ENCODE measurements at regions not wholly inside any gene's neighbourhood (a gene's known extent, or its start where the extent isn't known, plus 50 kb on each side); places are given as distances from the start of the nearest gene placed in this dataset.

DNA sequence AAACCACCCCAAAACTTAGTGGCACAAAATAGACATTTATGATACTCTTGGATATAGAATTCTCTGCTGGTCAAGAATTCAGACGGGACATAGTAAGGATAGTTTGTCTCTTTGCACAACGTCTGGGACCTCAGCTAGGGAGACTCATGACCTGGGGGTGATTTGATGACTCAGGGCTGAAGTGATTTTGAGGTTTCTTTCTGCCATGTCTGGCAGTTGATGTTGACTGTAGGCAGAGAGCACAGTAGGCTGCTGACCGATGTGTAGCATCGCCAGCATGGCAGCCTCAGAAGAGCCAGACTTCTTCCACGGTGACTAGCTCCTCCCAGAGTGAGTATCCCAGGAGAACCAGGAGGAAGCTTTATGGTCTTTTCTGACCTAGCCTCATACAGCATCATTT is 88.9 kb upstream of the FRMD6 start:
- H3K27me3 ChIP-seq (ENCODE audit: insufficient read depth, poor library complexity, severe bottlenecking): no peaks in the 10 kb centered on the region
- H3K27ac ChIP-seq (replicated peaks): no peak overlapping the region
- TF ChIP-seq POLR2AphosphoS5 (IDR thresholded peaks at IDR 0.05; ENCODE audit: low read depth) (no peak), SPI1 (IDR thresholded peaks at IDR 0.05; ENCODE audit: borderline replicate concordance, low read depth) (no peak), GABPA (IDR thresholded peaks at IDR 0.05; ENCODE audit: low read depth) (no peak)
- TF ChIP-seq, protein P1, sequence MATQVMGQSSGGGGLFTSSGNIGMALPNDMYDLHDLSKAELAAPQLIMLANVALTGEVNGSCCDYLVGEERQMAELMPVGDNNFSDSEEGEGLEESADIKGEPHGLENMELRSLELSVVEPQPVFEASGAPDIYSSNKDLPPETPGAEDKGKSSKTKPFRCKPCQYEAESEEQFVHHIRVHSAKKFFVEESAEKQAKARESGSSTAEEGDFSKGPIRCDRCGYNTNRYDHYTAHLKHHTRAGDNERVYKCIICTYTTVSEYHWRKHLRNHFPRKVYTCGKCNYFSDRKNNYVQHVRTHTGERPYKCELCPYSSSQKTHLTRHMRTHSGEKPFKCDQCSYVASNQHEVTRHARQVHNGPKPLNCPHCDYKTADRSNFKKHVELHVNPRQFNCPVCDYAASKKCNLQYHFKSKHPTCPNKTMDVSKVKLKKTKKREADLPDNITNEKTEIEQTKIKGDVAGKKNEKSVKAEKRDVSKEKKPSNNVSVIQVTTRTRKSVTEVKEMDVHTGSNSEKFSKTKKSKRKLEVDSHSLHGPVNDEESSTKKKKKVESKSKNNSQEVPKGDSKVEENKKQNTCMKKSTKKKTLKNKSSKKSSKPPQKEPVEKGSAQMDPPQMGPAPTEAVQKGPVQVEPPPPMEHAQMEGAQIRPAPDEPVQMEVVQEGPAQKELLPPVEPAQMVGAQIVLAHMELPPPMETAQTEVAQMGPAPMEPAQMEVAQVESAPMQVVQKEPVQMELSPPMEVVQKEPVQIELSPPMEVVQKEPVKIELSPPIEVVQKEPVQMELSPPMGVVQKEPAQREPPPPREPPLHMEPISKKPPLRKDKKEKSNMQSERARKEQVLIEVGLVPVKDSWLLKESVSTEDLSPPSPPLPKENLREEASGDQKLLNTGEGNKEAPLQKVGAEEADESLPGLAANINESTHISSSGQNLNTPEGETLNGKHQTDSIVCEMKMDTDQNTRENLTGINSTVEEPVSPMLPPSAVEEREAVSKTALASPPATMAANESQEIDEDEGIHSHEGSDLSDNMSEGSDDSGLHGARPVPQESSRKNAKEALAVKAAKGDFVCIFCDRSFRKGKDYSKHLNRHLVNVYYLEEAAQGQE (IDR thresholded peaks at IDR 0.05; ENCODE audit: insufficient replicate concordance, low read depth): no peak
- TF ChIP-seq, protein P2, sequence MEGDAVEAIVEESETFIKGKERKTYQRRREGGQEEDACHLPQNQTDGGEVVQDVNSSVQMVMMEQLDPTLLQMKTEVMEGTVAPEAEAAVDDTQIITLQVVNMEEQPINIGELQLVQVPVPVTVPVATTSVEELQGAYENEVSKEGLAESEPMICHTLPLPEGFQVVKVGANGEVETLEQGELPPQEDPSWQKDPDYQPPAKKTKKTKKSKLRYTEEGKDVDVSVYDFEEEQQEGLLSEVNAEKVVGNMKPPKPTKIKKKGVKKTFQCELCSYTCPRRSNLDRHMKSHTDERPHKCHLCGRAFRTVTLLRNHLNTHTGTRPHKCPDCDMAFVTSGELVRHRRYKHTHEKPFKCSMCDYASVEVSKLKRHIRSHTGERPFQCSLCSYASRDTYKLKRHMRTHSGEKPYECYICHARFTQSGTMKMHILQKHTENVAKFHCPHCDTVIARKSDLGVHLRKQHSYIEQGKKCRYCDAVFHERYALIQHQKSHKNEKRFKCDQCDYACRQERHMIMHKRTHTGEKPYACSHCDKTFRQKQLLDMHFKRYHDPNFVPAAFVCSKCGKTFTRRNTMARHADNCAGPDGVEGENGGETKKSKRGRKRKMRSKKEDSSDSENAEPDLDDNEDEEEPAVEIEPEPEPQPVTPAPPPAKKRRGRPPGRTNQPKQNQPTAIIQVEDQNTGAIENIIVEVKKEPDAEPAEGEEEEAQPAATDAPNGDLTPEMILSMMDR (IDR thresholded peaks at IDR 0.05; ENCODE audit: insufficient read depth, low read length): no peak
- DNase-seq (ENCODE audit: low read depth in 1 of 2, low spot score in 1 of 2): no peak
- H3K4me3 ChIP-seq (replicated peaks; ENCODE audit: insufficient read depth, low read length): no peak overlapping the region

DNA sequence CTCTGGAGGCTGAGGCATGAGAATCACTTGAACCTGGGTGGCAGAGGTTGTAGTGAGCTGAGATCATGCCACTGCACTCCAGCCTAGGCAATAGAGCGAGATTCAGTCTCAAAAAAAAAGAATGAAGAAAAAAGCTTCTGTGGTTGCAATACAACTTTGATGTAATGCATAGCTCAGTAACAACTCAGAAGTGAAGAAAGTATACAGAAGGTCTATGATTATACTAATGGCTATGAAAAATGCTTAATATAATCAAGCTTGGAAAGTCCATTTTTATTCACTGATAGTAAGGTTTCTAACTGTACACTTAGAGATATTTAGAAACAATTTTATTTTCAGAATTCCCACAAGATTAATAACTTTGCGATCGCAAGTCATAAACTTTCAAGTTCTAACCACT is 88.2 kb upstream of the FRMD6 start:
- TF ChIP-seq SPI1 (IDR thresholded peaks at IDR 0.05; ENCODE audit: borderline replicate concordance, low read depth) (no peak), GABPA (IDR thresholded peaks at IDR 0.05; ENCODE audit: low read depth) (no peak), POLR2AphosphoS5 (IDR thresholded peaks at IDR 0.05; ENCODE audit: low read depth) (no peak)
- TF ChIP-seq, protein P2 (IDR thresholded peaks at IDR 0.05; ENCODE audit: insufficient read depth, low read length): no peak
- TF ChIP-seq, protein P1 (IDR thresholded peaks at IDR 0.05; ENCODE audit: insufficient replicate concordance, low read depth): no peak
- Histone ChIP-seq H3K27me3 (ENCODE audit: insufficient read depth, poor library complexity, severe bottlenecking) (no peaks in the 10 kb centered on the region), H3K27ac (replicated peaks) (no peak overlapping the region), H3K4me3 (replicated peaks; ENCODE audit: insufficient read depth, low read length) (no peak overlapping the region)
- no peak for DNase-seq (ENCODE audit: low read depth in 1 of 2, low spot score in 1 of 2)

DNA sequence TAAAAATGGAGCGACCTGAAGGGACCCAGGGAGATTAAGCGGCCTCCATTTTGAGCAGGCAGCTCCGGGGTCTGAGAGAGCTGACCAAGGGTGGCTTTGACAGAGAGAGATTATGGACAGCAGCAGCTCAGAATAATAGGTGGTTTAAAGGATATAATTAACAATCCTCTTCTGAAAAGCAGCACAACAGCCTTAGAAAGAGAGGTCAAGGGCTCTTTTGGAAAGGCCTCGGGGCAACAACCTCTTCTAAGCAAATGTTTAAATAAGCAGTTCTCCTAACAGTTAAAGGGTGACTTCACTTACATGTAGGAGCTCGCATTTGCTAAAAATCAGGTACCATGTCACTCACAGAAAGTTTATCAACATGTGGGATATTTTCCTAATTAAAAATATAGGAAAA is 87.2 kb upstream of the FRMD6 start:
- H3K27ac ChIP-seq (replicated peaks): no peak overlapping the region
- DNase-seq (ENCODE audit: low read depth in 1 of 2, low spot score in 1 of 2): no peak
- no peak overlapping the region for H3K4me3 ChIP-seq (replicated peaks; ENCODE audit: insufficient read depth, low read length)
- TF ChIP-seq SPI1 (IDR thresholded peaks at IDR 0.05; ENCODE audit: borderline replicate concordance, low read depth): no peak
- TF ChIP-seq, protein P1 (IDR thresholded peaks at IDR 0.05; ENCODE audit: insufficient replicate concordance, low read depth): no peak
- TF ChIP-seq, protein P2 (IDR thresholded peaks at IDR 0.05; ENCODE audit: insufficient read depth, low read length): no peak
- TF ChIP-seq GABPA (IDR thresholded peaks at IDR 0.05; ENCODE audit: low read depth): no peak
- TF ChIP-seq POLR2AphosphoS5 (IDR thresholded peaks at IDR 0.05; ENCODE audit: low read depth): no peak
- H3K27me3 ChIP-seq (ENCODE audit: insufficient read depth, poor library complexity, severe bottlenecking): no peaks in the 10 kb centered on the region
